Heart left ventricle (tissue), 16 donors: ENCODE measurements at regions not wholly inside any gene's neighbourhood (a gene's known extent, or its start where the extent isn't known, plus 50 kb on each side); places are given as distances from the start of the nearest gene placed in this dataset.

Experiments used
- ATAC-seq, 4 donors: fragments of 200-7000 bp; cut with Tn5 transposase; one replicate each; pipeline ENCODE4 v1.9.1; 2020 to 2022; ENCODE audit warnings: moderate library complexity in 4 of 4, mild to moderate bottlenecking in 3 of 4, moderate number of reproducible peaks in 1 of 4
- DNase-seq, 5 donors: peaks; one replicate each; pipeline ENCODE4 v3.0.0-alpha.2; 2020
- H3K27ac ChIP-seq, 12 donors: fragments of 200-600 bp; sonication (generic) in 4 of 12; one replicate each; pipeline versions ENCODE4 v1.5.0 to v1.8.0; 2016 to 2022; ENCODE audit warnings: mild to moderate bottlenecking in 2 of 12
- H3K27me3 ChIP-seq, 9 donors: fragments of 200-600 bp; sonication (generic) in 2 of 9; one replicate each; pipeline versions ENCODE4 v1.5.1 to v1.8.0; 2016 to 2022; ENCODE audit warnings: mild to moderate bottlenecking in 3 of 9
- H3K36me3 ChIP-seq, 9 donors: fragments of 200-600 bp; sonication (generic) in 2 of 9; one replicate each; pipeline versions ENCODE4 v1.5.0 to v1.8.0; 2018 to 2022; ENCODE audit warnings: mild to moderate bottlenecking in 2 of 9
- H3K4me1 ChIP-seq, 12 donors: fragments of 200-600 bp; sonication (generic) in 4 of 12; one replicate each; pipeline versions ENCODE4 v1.5.0 to v1.8.0; 2016 to 2022; ENCODE audit warnings: mild to moderate bottlenecking in 3 of 12
- H3K4me3 ChIP-seq, 12 donors: fragments of 200-600 bp; sonication (generic) in 4 of 12; one replicate each; pipeline versions ENCODE4 v1.5.0 to v1.8.0; 2017 to 2022; ENCODE audit warnings: mild to moderate bottlenecking in 9 of 12, moderate library complexity in 4 of 12
- H3K9me3 ChIP-seq, 12 donors: fragments of 200-600 bp; sonication (generic) in 4 of 12; one replicate each; pipeline versions ENCODE4 v1.5.0 to v1.8.0; 2016 to 2022; ENCODE audit warnings: mild to moderate bottlenecking in 1 of 12
- POLR2A ChIP-seq, 2 donors: fragments of 450-650 bp; IDR thresholded peaks; one replicate each; pipeline ENCODE4 v1.6.1; 2017; ENCODE audit warnings: antibody characterized with exemption in 2 of 2, mild to moderate bottlenecking in 2 of 2, moderate library complexity in 2 of 2
- WGBS, 4 donors: extraction: QIAGEN DNeasy Blood & Tissue Kit in 2 of 4; methylation state at CpG; one replicate each; pipeline versions ENCODE4 v1.1.5 to v1.1.7; 2013 to 2018; 5-methylcytosine and 5-hydroxymethylcytosine counted together
- intact Hi-C, 10 donors: fragments of 100-400 bp; cut with DNase I; formaldehyde crosslinking; loops; one replicate each; pipeline versions ENCODE4 v1.11.1 to v1.14.2; 2022
- TF ChIP-seq, protein P1 (sequence below), 12 donors: fragments of 200-600 bp; sonication (generic) in 4 of 12; IDR thresholded peaks; one replicate each; pipeline versions ENCODE4 v1.5.0 to v1.8.0; 2018 to 2022; ENCODE audit warnings: antibody characterized with exemption in 12 of 12, mild to moderate bottlenecking in 5 of 12
- donor health status: ischemic (EF 13 %, LVEDD 7.1; RV severe dilation, severe dysfunction).
- donor health status: healthy with polysubstance abuse.
- donor health status: DM: no; HTN: yes; CAD: no.
- donor health status: DM: no; HTN: no; CAD: no.
- donor health status: ischemic (EF 25% LVEDD 6.9; RV normal size, moderate dysfunction).
- donor health status: ischemic (EF 25% LVEDD 5.7; RV mildly dilated, moderate dysfunction).
- donor health status: healthy.
- donor health status: DM: yes; HTN: yes; CAD: no.
- donor health status: ischemic (EF 35%, LVEDD 5.7; RV mildly dilated, moderate dysfunction).
- donor health status: nonischemic (EF 11% LVEDD 7.7; RV severe dilation, severe dysfunction).
- donor health status: DM: yes; HTN: yes; CAD: no.
- donor health status: PGD.
- donor health status: ischemic (EF 29% LVEDD 5.4; RV normal size, mild dysfunction).
- donor health status: nonischemic (EF 23%, LVEDD 6.1; RV moderate dilation, normal function).

GRCh38 chr1:192059407-192059806 is 98.9 kb upstream of the RGS18 start:
- no peak for ATAC-seq
- intact Hi-C loops: no loop called here
- no peak for TF ChIP-seq POLR2A (IDR thresholded peaks at IDR 0.05)
- TF ChIP-seq, protein P1, sequence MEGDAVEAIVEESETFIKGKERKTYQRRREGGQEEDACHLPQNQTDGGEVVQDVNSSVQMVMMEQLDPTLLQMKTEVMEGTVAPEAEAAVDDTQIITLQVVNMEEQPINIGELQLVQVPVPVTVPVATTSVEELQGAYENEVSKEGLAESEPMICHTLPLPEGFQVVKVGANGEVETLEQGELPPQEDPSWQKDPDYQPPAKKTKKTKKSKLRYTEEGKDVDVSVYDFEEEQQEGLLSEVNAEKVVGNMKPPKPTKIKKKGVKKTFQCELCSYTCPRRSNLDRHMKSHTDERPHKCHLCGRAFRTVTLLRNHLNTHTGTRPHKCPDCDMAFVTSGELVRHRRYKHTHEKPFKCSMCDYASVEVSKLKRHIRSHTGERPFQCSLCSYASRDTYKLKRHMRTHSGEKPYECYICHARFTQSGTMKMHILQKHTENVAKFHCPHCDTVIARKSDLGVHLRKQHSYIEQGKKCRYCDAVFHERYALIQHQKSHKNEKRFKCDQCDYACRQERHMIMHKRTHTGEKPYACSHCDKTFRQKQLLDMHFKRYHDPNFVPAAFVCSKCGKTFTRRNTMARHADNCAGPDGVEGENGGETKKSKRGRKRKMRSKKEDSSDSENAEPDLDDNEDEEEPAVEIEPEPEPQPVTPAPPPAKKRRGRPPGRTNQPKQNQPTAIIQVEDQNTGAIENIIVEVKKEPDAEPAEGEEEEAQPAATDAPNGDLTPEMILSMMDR (IDR thresholded peaks at IDR 0.05): no peak
- Histone ChIP-seq H3K4me3 (no peak overlapping the region), H3K27me3 (no peaks in the 10 kb centered on the region), H3K36me3 (no peaks in the 10 kb centered on the region), H3K4me1 (no peaks in the 10 kb centered on the region), H3K27ac (no peak overlapping the region), H3K9me3 (no peaks in the 10 kb centered on the region)
- WGBS, 4 donors: 46 to 78% (median 63%) methylated on average over 1 of the region's 1 CpG
- DNase-seq: no peak

DNA sequence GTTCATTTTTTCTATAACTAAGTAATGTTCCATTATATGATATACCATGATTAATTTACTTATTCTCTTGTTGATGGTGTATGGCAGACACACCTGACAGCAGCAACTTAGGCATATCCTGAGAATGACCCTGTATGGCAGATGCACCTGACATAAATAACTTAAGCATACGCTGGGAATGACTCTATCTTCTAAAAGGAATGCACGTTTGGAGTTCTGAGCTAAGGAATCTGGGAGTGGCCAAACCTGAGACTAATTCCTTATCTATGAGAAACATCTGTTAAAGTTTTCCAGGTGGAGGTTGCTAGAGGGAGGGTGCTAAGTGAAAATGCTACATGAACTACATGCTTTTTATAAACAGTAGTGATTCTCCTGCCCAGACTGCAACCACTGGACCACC is 96.7 kb upstream of the RGS18 start:
- Histone ChIP-seq H3K27me3 (no peaks in the 10 kb centered on the region), H3K4me3 (no peak overlapping the region), H3K36me3 (no peaks in the 10 kb centered on the region), H3K4me1 (no peaks in the 10 kb centered on the region), H3K9me3 (no peaks in the 10 kb centered on the region), H3K27ac (no peak overlapping the region)
- ATAC-seq (no peak), DNase-seq (no peak)
- WGBS, 4 donors: 49 to 64% (median 56%) methylated on average over 2 of the region's 2 CpGs
- intact Hi-C loops: no loop called here
- TF ChIP-seq POLR2A (IDR thresholded peaks at IDR 0.05): no peak
- TF ChIP-seq, protein P1 (IDR thresholded peaks at IDR 0.05): no peak

GRCh38 chr1:192065087-192065486 is 93.2 kb upstream of the RGS18 start:
- Histone ChIP-seq H3K27me3 (no peaks in the 10 kb centered on the region), H3K36me3 (no peaks in the 10 kb centered on the region), H3K4me3 (no peak overlapping the region), H3K9me3 (no peaks in the 10 kb centered on the region), H3K4me1 (no peaks in the 10 kb centered on the region), H3K27ac (no peak overlapping the region)
- DNase-seq (no peak), ATAC-seq (no peak)
- TF ChIP-seq POLR2A (IDR thresholded peaks at IDR 0.05): no peak
- TF ChIP-seq, protein P1 (IDR thresholded peaks at IDR 0.05): no peak
- WGBS, 4 donors: 61 to 75% (median 68%) methylated on average over 3 of the region's 3 CpGs
- intact Hi-C loops: no loop called here

DNA sequence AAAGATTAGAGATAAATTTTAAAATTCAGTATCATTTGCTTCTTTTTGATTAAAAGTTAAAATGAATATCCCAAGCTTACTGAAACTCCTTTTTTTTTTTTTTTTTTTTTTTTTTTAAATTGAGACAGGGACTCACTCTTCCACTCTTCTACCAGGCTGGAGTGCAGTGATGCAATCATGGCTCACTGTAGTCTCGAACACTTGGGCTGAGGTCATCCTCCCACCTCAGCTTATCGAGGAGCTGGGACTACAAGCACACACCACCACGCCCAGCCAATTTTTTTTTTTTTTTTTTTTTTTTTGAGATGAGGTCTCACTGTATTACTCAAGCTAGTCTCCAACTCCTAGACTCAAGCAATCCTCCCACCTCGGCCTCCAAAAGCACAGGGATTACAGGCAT is 92.1 kb upstream of the RGS18 start:
- Histone ChIP-seq H3K4me1 (no peaks in the 10 kb centered on the region), H3K27me3 (no peaks in the 10 kb centered on the region), H3K36me3 (no peaks in the 10 kb centered on the region), H3K4me3 (no peak overlapping the region), H3K27ac (no peak overlapping the region), H3K9me3 (no peaks in the 10 kb centered on the region)
- intact Hi-C loops: no loop called here
- WGBS, 4 donors: 69 to 83% (median 75%) methylated on average over 4 of the region's 4 CpGs
- ATAC-seq (no peak), DNase-seq (no peak)
- TF ChIP-seq POLR2A (IDR thresholded peaks at IDR 0.05): no peak
- TF ChIP-seq, protein P1 (IDR thresholded peaks at IDR 0.05): no peak
